ENCODE measurements at regions not wholly inside any gene's neighbourhood (a gene's known extent, or its start where the extent isn't known, plus 50 kb on each side); places are given as distances from the start of the nearest gene placed in this dataset.

- H3K27me3 Mint-ChIP-seq (ENCODE audit: low read depth, poor library complexity), result no peaks in the 10 kb centered on the region
- no peak for DNase-seq
- no peaks in the 10 kb centered on the region for H3K9me3 Mint-ChIP-seq
- no peak overlapping the region for H3K27ac Mint-ChIP-seq
- no peaks in the 10 kb centered on the region for H3K4me1 Mint-ChIP-seq
- TF ChIP-seq, protein P1, sequence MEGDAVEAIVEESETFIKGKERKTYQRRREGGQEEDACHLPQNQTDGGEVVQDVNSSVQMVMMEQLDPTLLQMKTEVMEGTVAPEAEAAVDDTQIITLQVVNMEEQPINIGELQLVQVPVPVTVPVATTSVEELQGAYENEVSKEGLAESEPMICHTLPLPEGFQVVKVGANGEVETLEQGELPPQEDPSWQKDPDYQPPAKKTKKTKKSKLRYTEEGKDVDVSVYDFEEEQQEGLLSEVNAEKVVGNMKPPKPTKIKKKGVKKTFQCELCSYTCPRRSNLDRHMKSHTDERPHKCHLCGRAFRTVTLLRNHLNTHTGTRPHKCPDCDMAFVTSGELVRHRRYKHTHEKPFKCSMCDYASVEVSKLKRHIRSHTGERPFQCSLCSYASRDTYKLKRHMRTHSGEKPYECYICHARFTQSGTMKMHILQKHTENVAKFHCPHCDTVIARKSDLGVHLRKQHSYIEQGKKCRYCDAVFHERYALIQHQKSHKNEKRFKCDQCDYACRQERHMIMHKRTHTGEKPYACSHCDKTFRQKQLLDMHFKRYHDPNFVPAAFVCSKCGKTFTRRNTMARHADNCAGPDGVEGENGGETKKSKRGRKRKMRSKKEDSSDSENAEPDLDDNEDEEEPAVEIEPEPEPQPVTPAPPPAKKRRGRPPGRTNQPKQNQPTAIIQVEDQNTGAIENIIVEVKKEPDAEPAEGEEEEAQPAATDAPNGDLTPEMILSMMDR (IDR thresholded peaks at IDR 0.05), result no peak
- H3K4me3 Mint-ChIP-seq, result no peak overlapping the region
- no peaks in the 10 kb centered on the region for H3K36me3 Mint-ChIP-seq (ENCODE audit: low read depth)
Observed at GRCh38 chr10:64257704-64258103, 736.5 kb downstream of the REEP3 start.

DNA sequence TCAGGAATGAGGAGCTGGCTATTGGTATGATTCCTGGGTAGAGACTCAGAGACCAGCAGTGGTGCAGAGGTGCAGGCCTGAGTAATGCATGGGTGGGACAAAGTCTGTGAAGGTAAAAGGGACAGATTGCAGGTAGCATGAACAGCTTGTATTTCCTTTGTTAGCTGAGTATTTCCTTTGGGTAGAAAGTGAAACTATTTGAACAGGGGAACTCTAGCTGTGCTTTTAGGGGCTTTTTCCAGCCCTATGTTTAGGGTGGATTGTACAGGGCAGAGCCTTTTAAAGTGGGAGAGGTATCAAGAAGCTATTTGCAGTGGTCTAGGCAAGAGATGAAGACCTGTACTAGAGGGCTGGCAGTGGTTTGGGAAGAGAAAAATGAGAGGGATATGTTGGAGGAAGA is 739.9 kb downstream of the REEP3 start:
- no peak for DNase-seq
- TF ChIP-seq, protein P1 (IDR thresholded peaks at IDR 0.05), result no peak
- Mint-ChIP-seq H3K27me3 (ENCODE audit: low read depth, poor library complexity) (no peaks in the 10 kb centered on the region), H3K4me1 (no peaks in the 10 kb centered on the region), H3K4me3 (no peak overlapping the region), H3K36me3 (ENCODE audit: low read depth) (no peaks in the 10 kb centered on the region), H3K9me3 (no peaks in the 10 kb centered on the region), H3K27ac (no peak overlapping the region)

DNA sequence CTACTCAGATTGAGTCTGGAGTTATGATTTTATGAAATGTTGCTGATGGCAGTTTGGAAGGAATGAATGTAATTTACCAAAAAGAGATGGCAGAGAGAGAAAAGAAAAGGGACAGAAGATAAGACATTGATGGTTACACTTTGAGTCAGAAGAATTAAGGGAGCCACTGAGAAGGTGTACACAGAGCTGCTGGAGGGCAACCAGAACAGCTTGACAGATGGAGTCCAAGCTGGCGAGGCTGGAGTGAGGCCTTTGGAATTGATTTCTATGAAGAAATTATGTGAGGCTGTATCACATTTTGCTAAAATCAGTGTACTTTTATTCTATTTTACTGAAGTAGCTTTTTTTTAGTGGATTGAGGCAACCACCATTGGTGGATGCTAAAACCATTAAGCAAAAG is 740.5 kb downstream of the REEP3 start:
- peak overlapping the region; percentile 31 for H3K27ac Mint-ChIP-seq
- H3K36me3 Mint-ChIP-seq (ENCODE audit: low read depth), result no peaks in the 10 kb centered on the region
- no peak for DNase-seq
- H3K4me3 Mint-ChIP-seq, result no peak overlapping the region
- H3K27me3 Mint-ChIP-seq (ENCODE audit: low read depth, poor library complexity), result no peaks in the 10 kb centered on the region
- H3K9me3 Mint-ChIP-seq, result no peaks in the 10 kb centered on the region
- no peaks in the 10 kb centered on the region for H3K4me1 Mint-ChIP-seq
- TF ChIP-seq, protein P1 (IDR thresholded peaks at IDR 0.05), result no peak

DNA sequence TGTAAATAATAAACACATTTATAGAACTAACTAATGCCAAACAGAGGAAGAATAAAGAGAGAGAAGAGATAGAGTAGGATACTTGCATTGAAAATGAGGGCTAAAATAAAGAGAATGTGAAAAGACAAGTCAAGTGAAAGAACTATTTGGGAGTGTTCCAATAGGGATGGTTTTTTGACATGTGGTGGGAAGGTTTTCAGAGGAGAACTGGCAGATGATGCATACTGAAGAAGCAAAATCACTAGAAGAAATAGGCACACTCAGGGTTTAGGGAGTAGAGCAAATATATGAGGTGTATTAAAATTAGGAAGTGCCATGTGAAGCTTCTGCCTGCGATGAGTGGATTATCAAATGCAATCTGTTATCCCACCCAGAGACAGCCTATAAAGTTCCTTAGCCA is 744.8 kb downstream of the REEP3 start:
- Mint-ChIP-seq H3K27me3 (ENCODE audit: low read depth, poor library complexity) (no peaks in the 10 kb centered on the region), H3K4me3 (no peak overlapping the region), H3K27ac (no peak overlapping the region), H3K36me3 (ENCODE audit: low read depth) (no peaks in the 10 kb centered on the region), H3K4me1 (no peaks in the 10 kb centered on the region), H3K9me3 (no peaks in the 10 kb centered on the region)
- TF ChIP-seq, protein P1 (IDR thresholded peaks at IDR 0.05), result no peak
- DNase-seq, result no peak

GRCh38 chr10:64271508-64271907 is 750.3 kb downstream of the REEP3 start:
- Mint-ChIP-seq H3K9me3 (no peaks in the 10 kb centered on the region), H3K4me3 (no peak overlapping the region), H3K27ac (no peak overlapping the region), H3K4me1 (no peaks in the 10 kb centered on the region), H3K27me3 (ENCODE audit: low read depth, poor library complexity) (no peaks in the 10 kb centered on the region), H3K36me3 (ENCODE audit: low read depth) (no peaks in the 10 kb centered on the region)
- DNase-seq, result no peak
- TF ChIP-seq, protein P1 (IDR thresholded peaks at IDR 0.05), result no peak

GRCh38 chr10:64271983-64272382 is 750.8 kb downstream of the REEP3 start:
- no peak for DNase-seq
- H3K36me3 Mint-ChIP-seq (ENCODE audit: low read depth), result no peaks in the 10 kb centered on the region
- no peaks in the 10 kb centered on the region for H3K4me1 Mint-ChIP-seq
- no peak overlapping the region for H3K27ac Mint-ChIP-seq
- no peak overlapping the region for H3K4me3 Mint-ChIP-seq
- no peaks in the 10 kb centered on the region for H3K9me3 Mint-ChIP-seq
- TF ChIP-seq, protein P1 (IDR thresholded peaks at IDR 0.05), result no peak
- no peaks in the 10 kb centered on the region for H3K27me3 Mint-ChIP-seq (ENCODE audit: low read depth, poor library complexity)
